H1 (cell line): ENCODE measurements at regions not wholly inside any gene's neighbourhood (a gene's known extent, or its start where the extent isn't known, plus 50 kb on each side); places are given as distances from the start of the nearest gene placed in this dataset.

Experiments used
- BCL11A ChIP-seq, 2 experiments: IDR thresholded peaks; one replicate each; pipeline ENCODE4 v1.6.1; 2011; ENCODE audit warnings: low read depth in 2 of 2, low read length in 2 of 2, mild to moderate bottlenecking in 2 of 2
- BRCA1 ChIP-seq: IDR thresholded peaks from 2 replicates; pipeline ENCODE4 v1.6.1; 2012; ENCODE audit warnings: low read depth, low read length, improper control_type of control experiment
- CTCF ChIP-seq, 3 experiments: IDR thresholded peaks; 1 replicate in 2 of 3; 2 replicates in 1 of 3; pipeline versions ENCODE4 v1.5.1 to v1.6.1; 2011; ENCODE audit warnings: low read length in 3 of 3, mild to moderate bottlenecking in 3 of 3, inconsistent platforms in 2 of 3, low read depth in 1 of 3, moderate library complexity in 1 of 3; ENCODE audit not compliant: insufficient read depth in 1 of 3; ENCODE audit errors: control extremely low read depth in 1 of 3
- EP300 ChIP-seq, 2 experiments: IDR thresholded peaks; 1 replicate in 1 of 2; 2 replicates in 1 of 2; pipeline ENCODE4 v1.6.1; 2011 to 2012; ENCODE audit warnings: low read depth in 2 of 2, low read length in 2 of 2, mild to moderate bottlenecking in 2 of 2, borderline replicate concordance in 1 of 2, inconsistent platforms in 1 of 2, moderate library complexity in 1 of 2
- EZH2 ChIP-seq: fragments of 200-600 bp; sonication (generic); IDR thresholded peaks from 2 replicates; pipeline ENCODE4 v1.7.1; 2012; ENCODE audit warnings: low read depth, mild to moderate bottlenecking, moderate library complexity, low read length, inconsistent platforms; ENCODE audit not compliant: severe bottlenecking
- JUND ChIP-seq: IDR thresholded peaks from 2 replicates; pipeline ENCODE4 v1.6.1; 2011; ENCODE audit warnings: mild to moderate bottlenecking, improper control_type of control experiment, low read length
- POLR2AphosphoS5 ChIP-seq: IDR thresholded peaks from 2 replicates; pipeline ENCODE4 v1.6.1; 2011; ENCODE audit warnings: low read depth, low read length
- RAD21 ChIP-seq, 2 experiments: IDR thresholded peaks in 1 of 2; conservative IDR thresholded peaks in 1 of 2; 2 replicates each; pipeline ENCODE4 v1.6.1; 2011; ENCODE audit warnings: low read depth in 2 of 2, low read length in 2 of 2, improper control_type of control experiment in 1 of 2, inconsistent platforms in 1 of 2, mild to moderate bottlenecking in 1 of 2, moderate library complexity in 1 of 2
- SIRT6 ChIP-seq: IDR thresholded peaks from one replicate; pipeline ENCODE4 v1.7.1; 2012; ENCODE audit warnings: low read length, inconsistent platforms
- SP1 ChIP-seq: IDR thresholded peaks from 2 replicates; pipeline ENCODE4 v1.6.1; 2011; ENCODE audit warnings: low read depth, low read length
- ZNF274 ChIP-seq: IDR thresholded peaks from 2 replicates; pipeline ENCODE4 v1.7.0; 2012; ENCODE audit warnings: low read length, borderline replicate concordance; ENCODE audit errors: extremely low read depth
- TF ChIP-seq, protein P1 (sequence below): IDR thresholded peaks from 2 replicates; pipeline ENCODE4 v1.6.1; 2011; ENCODE audit warnings: low read depth, mild to moderate bottlenecking, low read length; ENCODE audit not compliant: insufficient read depth

GRCh38 chr14:44653641-44654040 lies 146.6 kb upstream of the FSCB start:
- TF ChIP-seq JUND (no peak), ZNF274 (no peak), CTCF (IDR thresholded peaks at IDR 0.05; ENCODE audit: control extremely low read depth in 1 of 3, insufficient read depth in 1 of 3, low read depth in 1 of 3, low read length in 3 of 3) (no peak), BRCA1 (no peak), EP300 (IDR thresholded peaks at IDR 0.05; ENCODE audit: borderline replicate concordance in 1 of 2, low read depth in 2 of 2, low read length in 2 of 2) (no peak), RAD21 (IDR thresholded peaks at IDR 0.05 in 1 of 2, conservative IDR thresholded peaks at IDR 0.05 in 1 of 2; ENCODE audit: low read depth in 2 of 2, low read length in 2 of 2) (no peak), EZH2 (no peak), SP1 (no peak), POLR2AphosphoS5 (no peak), BCL11A (IDR thresholded peaks at IDR 0.05; ENCODE audit: low read depth in 2 of 2, low read length in 2 of 2) (no peak), SIRT6 (no peak)
- TF ChIP-seq, protein P1, sequence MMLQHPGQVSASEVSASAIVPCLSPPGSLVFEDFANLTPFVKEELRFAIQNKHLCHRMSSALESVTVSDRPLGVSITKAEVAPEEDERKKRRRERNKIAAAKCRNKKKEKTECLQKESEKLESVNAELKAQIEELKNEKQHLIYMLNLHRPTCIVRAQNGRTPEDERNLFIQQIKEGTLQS: no peak
